WERI-Rb-1 (cell line): ENCODE measurements at regions not wholly inside any gene's neighbourhood (a gene's known extent, or its start where the extent isn't known, plus 50 kb on each side); places are given as distances from the start of the nearest gene placed in this dataset.

Experiments
- DNase-seq: peaks from one replicate; pipeline ENCODE4 v3.0.0-alpha.2; 2020
- H3K27ac ChIP-seq: fragments of 250-450 bp; sonication (Bioruptor Pico); 2 replicates; pipeline ENCODE4 v1.5.1; 2020; ENCODE audit warnings: mild to moderate bottlenecking, moderate library complexity
- H3K27me3 ChIP-seq: fragments of 250-450 bp; sonication (Bioruptor Pico); 2 replicates; pipeline ENCODE4 v1.5.1; 2021; ENCODE audit warnings: mild to moderate bottlenecking, low read depth, moderate library complexity; ENCODE audit not compliant: insufficient read depth, severe bottlenecking
- H3K36me3 ChIP-seq: fragments of 250-450 bp; sonication (Bioruptor Pico); 2 replicates; pipeline ENCODE4 v1.5.1; 2020; ENCODE audit warnings: mild to moderate bottlenecking, moderate library complexity
- H3K4me3 ChIP-seq: 2 replicates; pipeline ENCODE4 v1.5.1; 2011; ENCODE audit warnings: low read depth, mild to moderate bottlenecking, control low read depth, low read length
- H3K9me3 ChIP-seq: fragments of 250-450 bp; sonication (Bioruptor Pico); 2 replicates; pipeline ENCODE4 v1.5.1; 2021; ENCODE audit warnings: mild to moderate bottlenecking, moderate library complexity; ENCODE audit not compliant: severe bottlenecking
- TF ChIP-seq, protein P1 (sequence below): IDR thresholded peaks from 2 replicates; pipeline ENCODE4 v1.5.1; 2011; ENCODE audit warnings: low read depth, mild to moderate bottlenecking, control low read depth, inconsistent platforms, low read length

GRCh38 chr7:41785265-41785664 is 82.4 kb upstream of the INHBA start:
- no peak overlapping the region for H3K27ac ChIP-seq
- H3K4me3 ChIP-seq: no peak overlapping the region
- no peaks in the 10 kb centered on the region for H3K36me3 ChIP-seq
- TF ChIP-seq, protein P1, sequence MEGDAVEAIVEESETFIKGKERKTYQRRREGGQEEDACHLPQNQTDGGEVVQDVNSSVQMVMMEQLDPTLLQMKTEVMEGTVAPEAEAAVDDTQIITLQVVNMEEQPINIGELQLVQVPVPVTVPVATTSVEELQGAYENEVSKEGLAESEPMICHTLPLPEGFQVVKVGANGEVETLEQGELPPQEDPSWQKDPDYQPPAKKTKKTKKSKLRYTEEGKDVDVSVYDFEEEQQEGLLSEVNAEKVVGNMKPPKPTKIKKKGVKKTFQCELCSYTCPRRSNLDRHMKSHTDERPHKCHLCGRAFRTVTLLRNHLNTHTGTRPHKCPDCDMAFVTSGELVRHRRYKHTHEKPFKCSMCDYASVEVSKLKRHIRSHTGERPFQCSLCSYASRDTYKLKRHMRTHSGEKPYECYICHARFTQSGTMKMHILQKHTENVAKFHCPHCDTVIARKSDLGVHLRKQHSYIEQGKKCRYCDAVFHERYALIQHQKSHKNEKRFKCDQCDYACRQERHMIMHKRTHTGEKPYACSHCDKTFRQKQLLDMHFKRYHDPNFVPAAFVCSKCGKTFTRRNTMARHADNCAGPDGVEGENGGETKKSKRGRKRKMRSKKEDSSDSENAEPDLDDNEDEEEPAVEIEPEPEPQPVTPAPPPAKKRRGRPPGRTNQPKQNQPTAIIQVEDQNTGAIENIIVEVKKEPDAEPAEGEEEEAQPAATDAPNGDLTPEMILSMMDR: no peak
- DNase-seq: no peak
- H3K27me3 ChIP-seq: peaks cover 58% of the 10 kb centered on the region
- H3K9me3 ChIP-seq: no peaks in the 10 kb centered on the region

- DNase-seq: no peak
- H3K27me3 ChIP-seq: peaks cover 53% of the 10 kb centered on the region
- TF ChIP-seq, protein P1: no peak
- no peaks in the 10 kb centered on the region for H3K9me3 ChIP-seq
- H3K4me3 ChIP-seq: no peak overlapping the region
- H3K36me3 ChIP-seq: no peaks in the 10 kb centered on the region
- no peak overlapping the region for H3K27ac ChIP-seq
Observed at GRCh38 chr7:41779918-41780317, 77.0 kb upstream of the INHBA start.

DNA sequence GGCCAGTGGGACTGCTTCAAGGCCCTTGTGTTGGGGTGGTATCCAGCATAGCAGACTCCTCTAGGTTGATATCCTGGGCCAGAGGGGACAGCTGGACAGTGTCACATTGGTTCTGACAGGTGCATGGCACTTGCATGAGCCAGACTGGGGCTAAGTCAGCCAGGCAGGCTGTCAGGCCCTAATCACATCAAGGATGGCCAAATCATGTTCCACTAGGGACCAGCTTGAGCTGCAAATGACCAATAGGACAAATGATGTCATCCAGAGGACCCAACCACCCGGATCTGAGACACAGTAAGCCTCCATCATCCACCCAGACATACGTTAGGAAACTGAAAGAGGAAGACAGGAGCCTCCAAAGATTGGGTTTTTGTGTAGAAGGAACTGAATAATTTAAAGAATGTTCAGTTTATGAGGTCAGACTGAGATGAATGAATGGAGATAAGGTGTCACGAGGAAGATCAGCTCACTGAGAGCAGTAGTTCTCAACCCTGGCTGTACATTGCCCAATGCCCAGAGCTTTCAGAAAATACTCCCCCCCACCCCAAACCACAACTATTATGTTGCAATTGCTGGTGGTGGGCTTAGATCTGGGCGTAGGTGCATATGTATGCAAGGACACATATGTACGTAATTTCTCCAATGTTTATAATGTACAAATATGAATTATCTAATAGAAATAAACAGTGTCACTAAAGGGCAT is 75.2 kb upstream of the INHBA start:
- Histone ChIP-seq H3K36me3 (no peaks in the 10 kb centered on the region), H3K27ac (no peak overlapping the region), H3K9me3 (no peaks in the 10 kb centered on the region), H3K27me3 (peaks cover 43% of the 10 kb centered on the region), H3K4me3 (no peak overlapping the region)
- TF ChIP-seq, protein P1: no peak
- no peak for DNase-seq

DNA sequence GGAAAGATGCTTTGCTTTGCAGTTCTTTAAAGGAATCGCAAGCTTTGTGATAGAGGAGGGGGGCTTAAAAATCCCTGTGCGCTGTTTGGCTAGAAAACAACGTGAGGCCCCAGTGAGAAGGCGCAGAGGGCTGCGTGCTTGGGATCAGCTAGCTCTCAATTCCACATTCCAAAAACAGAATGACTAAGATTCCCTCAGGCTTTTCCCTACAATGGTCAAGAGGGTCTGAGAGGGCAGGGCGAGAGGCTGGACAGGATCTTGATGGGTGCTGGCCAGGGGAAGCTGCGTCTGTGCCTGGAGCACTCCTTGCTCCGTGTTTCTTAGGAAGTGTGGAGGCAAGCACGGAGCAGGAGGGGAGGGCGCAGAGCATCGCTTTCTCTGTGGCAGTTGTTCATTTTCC is 72.1 kb upstream of the INHBA start:
- no peaks in the 10 kb centered on the region for H3K36me3 ChIP-seq
- no peak for DNase-seq
- no peak overlapping the region for H3K4me3 ChIP-seq
- TF ChIP-seq, protein P1: no peak
- H3K9me3 ChIP-seq: no peaks in the 10 kb centered on the region
- peaks cover 25% of the 10 kb centered on the region for H3K27me3 ChIP-seq
- H3K27ac ChIP-seq: no peak overlapping the region

GRCh38 chr7:41773756-41774155 is 70.9 kb upstream of the INHBA start:
- Histone ChIP-seq H3K9me3 (no peaks in the 10 kb centered on the region), H3K36me3 (no peaks in the 10 kb centered on the region), H3K4me3 (no peak overlapping the region), H3K27ac (no peak overlapping the region), H3K27me3 (peaks cover 16% of the 10 kb centered on the region)
- no peak for DNase-seq
- TF ChIP-seq, protein P1: no peak

- DNase-seq: no peak
- TF ChIP-seq, protein P1: no peak
- Histone ChIP-seq H3K4me3 (no peak overlapping the region), H3K27me3 (peaks cover 16% of the 10 kb centered on the region), H3K36me3 (no peaks in the 10 kb centered on the region), H3K9me3 (no peaks in the 10 kb centered on the region), H3K27ac (no peak overlapping the region)
Observed at GRCh38 chr7:41771717-41772116, 68.8 kb upstream of the INHBA start.
